Tibial nerve (tissue), 4 donors: ENCODE measurements at regions not wholly inside any gene's neighbourhood (a gene's known extent, or its start where the extent isn't known, plus 50 kb on each side); places are given as distances from the start of the nearest gene placed in this dataset.

Experiments
- DNase-seq, 2 donors: peaks; one replicate each; pipeline ENCODE4 v3.0.0-alpha.2; 2019; ENCODE audit warnings: low spot score in 2 of 2
- H3K27ac ChIP-seq, 4 donors: fragments of 200-600 bp; sonication (generic) in 3 of 4; one replicate each; pipeline ENCODE4 v1.5.1; 2017 to 2019; ENCODE audit warnings: mild to moderate bottlenecking in 1 of 4
- H3K27me3 ChIP-seq, 2 donors: fragments of 200-600 bp; sonication (generic) in 1 of 2; one replicate each; pipeline versions ENCODE4 v1.5.1 to v1.6.0; 2017 to 2019
- H3K36me3 ChIP-seq, 3 donors: fragments of 200-600 bp; sonication (generic); one replicate each; pipeline ENCODE4 v1.5.1; 2018 to 2019
- H3K4me1 ChIP-seq, 4 donors: fragments of 200-600 bp; sonication (generic) in 3 of 4; one replicate each; pipeline ENCODE4 v1.5.1; 2017 to 2019
- H3K4me3 ChIP-seq, 4 donors: fragments of 200-600 bp; sonication (generic) in 3 of 4; one replicate each; pipeline ENCODE4 v1.5.1; 2017 to 2019; ENCODE audit warnings: mild to moderate bottlenecking in 1 of 4, moderate library complexity in 1 of 4
- H3K9me3 ChIP-seq, 4 donors: fragments of 200-600 bp; sonication (generic) in 3 of 4; one replicate each; pipeline ENCODE4 v1.5.1; 2017 to 2019
- CTCF ChIP-seq, 5 experiments: fragments of 200-600 bp in 3 of 5; fragments of 450-650 bp in 2 of 5; sonication (generic) in 3 of 5; IDR thresholded peaks; one replicate each; pipeline ENCODE4 v1.5.1; 2016 to 2019; ENCODE audit warnings: antibody characterized with exemption in 5 of 5, mild to moderate bottlenecking in 3 of 5, moderate library complexity in 2 of 5
- EP300 ChIP-seq, 2 donors: sonication (generic); formaldehyde crosslinking; IDR thresholded peaks; one replicate each; pipeline ENCODE4 v1.6.1; 2017; ENCODE audit warnings: antibody characterized with exemption in 2 of 2, mild to moderate bottlenecking in 1 of 2
- POLR2A ChIP-seq, 2 donors: fragments of 450-650 bp; IDR thresholded peaks; one replicate each; pipeline ENCODE4 v1.6.1; 2017; ENCODE audit warnings: antibody characterized with exemption in 2 of 2, mild to moderate bottlenecking in 2 of 2, moderate library complexity in 2 of 2
- WGBS, 2 donors: methylation state at CpG; one replicate each; pipeline ENCODE4 v1.1.5; 2018; 5-methylcytosine and 5-hydroxymethylcytosine counted together

GRCh38 chrX:16023790-16024734 lies 99.3 kb upstream of the GRPR start:
- TF ChIP-seq EP300 (IDR thresholded peaks at IDR 0.05) (no peak), CTCF (IDR thresholded peaks at IDR 0.05) (no peak), POLR2A (IDR thresholded peaks at IDR 0.05) (no peak)
- Histone ChIP-seq H3K27ac (no peak overlapping the region), H3K36me3 (no peaks in the 10 kb centered on the region), H3K4me1 (no peaks in the 10 kb centered on the region), H3K4me3 (no peak overlapping the region), H3K9me3 (no peaks in the 10 kb centered on the region), H3K27me3 (no peaks in the 10 kb centered on the region)
- DNase-seq = no peak
- 55 to 63% methylated on average over 9 of the region's 9 CpGs for WGBS, 2 donors

GRCh38 chrX:16022580-16023200 lies 100.7 kb upstream of the GRPR start:
- Histone ChIP-seq H3K36me3 (no peaks in the 10 kb centered on the region), H3K27ac (no peak overlapping the region), H3K4me3 (no peak overlapping the region), H3K9me3 (no peaks in the 10 kb centered on the region), H3K4me1 (no peaks in the 10 kb centered on the region), H3K27me3 (no peaks in the 10 kb centered on the region)
- no peak for DNase-seq
- no peak for TF ChIP-seq EP300 (IDR thresholded peaks at IDR 0.05)
- no peak for TF ChIP-seq CTCF (IDR thresholded peaks at IDR 0.05)
- TF ChIP-seq POLR2A (IDR thresholded peaks at IDR 0.05) = no peak
- WGBS, 2 donors = 76 to 78% methylated on average over 1 of the region's 1 CpG

- no peaks in the 10 kb centered on the region for H3K36me3 ChIP-seq
- TF ChIP-seq CTCF (IDR thresholded peaks at IDR 0.05) = no peak
- no peak for TF ChIP-seq EP300 (IDR thresholded peaks at IDR 0.05)
- no peak for TF ChIP-seq POLR2A (IDR thresholded peaks at IDR 0.05)
- no peak overlapping the region for H3K4me3 ChIP-seq
- no peak for DNase-seq
- H3K4me1 ChIP-seq = no peaks in the 10 kb centered on the region
- no peaks in the 10 kb centered on the region for H3K9me3 ChIP-seq
- H3K27me3 ChIP-seq = no peaks in the 10 kb centered on the region
- no peak overlapping the region for H3K27ac ChIP-seq
These were observed 105.1 kb upstream of the GRPR start for GRCh38 chrX:16018291-16018690.

GRCh38 chrX:16014171-16014570 lies 109.2 kb upstream of the GRPR start:
- Histone ChIP-seq H3K36me3 (no peaks in the 10 kb centered on the region), H3K4me1 (no peaks in the 10 kb centered on the region), H3K27ac (no peak overlapping the region), H3K4me3 (no peak overlapping the region), H3K27me3 (no peaks in the 10 kb centered on the region), H3K9me3 (no peaks in the 10 kb centered on the region)
- no peak for DNase-seq
- no peak for TF ChIP-seq POLR2A (IDR thresholded peaks at IDR 0.05)
- no peak for TF ChIP-seq EP300 (IDR thresholded peaks at IDR 0.05)
- TF ChIP-seq CTCF (IDR thresholded peaks at IDR 0.05) = no peak

GRCh38 chrX:16012250-16012649 lies 111.1 kb upstream of the GRPR start:
- Histone ChIP-seq H3K27ac (no peak overlapping the region), H3K27me3 (no peaks in the 10 kb centered on the region), H3K9me3 (no peaks in the 10 kb centered on the region), H3K4me1 (no peaks in the 10 kb centered on the region), H3K36me3 (no peaks in the 10 kb centered on the region), H3K4me3 (no peak overlapping the region)
- no peak for DNase-seq
- TF ChIP-seq CTCF (IDR thresholded peaks at IDR 0.05) = no peak
- no peak for TF ChIP-seq EP300 (IDR thresholded peaks at IDR 0.05)
- no peak for TF ChIP-seq POLR2A (IDR thresholded peaks at IDR 0.05)
- 67 to 94% methylated on average over 1 of the region's 1 CpG for WGBS, 2 donors
